Endothelial cell (in vitro differentiated cells): ENCODE measurements at regions not wholly inside any gene's neighbourhood (a gene's known extent, or its start where the extent isn't known, plus 50 kb on each side); places are given as distances from the start of the nearest gene placed in this dataset.

ENCODE experiments used
- DNase-seq: peaks from one replicate; pipeline ENCODE4 v3.0.0; 2021; ENCODE audit warnings: low spot score
- H3K27ac Mint-ChIP-seq: one replicate; pipeline ENCODE4 v1.8.0; 2021; ENCODE audit warnings: mixed read lengths, inconsistent platforms; ENCODE audit not compliant: unreplicated experiment
- H3K27me3 Mint-ChIP-seq: one replicate; pipeline ENCODE4 v1.8.0; 2021; ENCODE audit warnings: mild to moderate bottlenecking, moderate library complexity, mixed read lengths, inconsistent platforms; ENCODE audit not compliant: unreplicated experiment
- H3K36me3 Mint-ChIP-seq: one replicate; pipeline ENCODE4 v1.8.0; 2021; ENCODE audit warnings: mild to moderate bottlenecking, low read depth, mixed read lengths, inconsistent platforms; ENCODE audit not compliant: unreplicated experiment
- H3K4me1 Mint-ChIP-seq: one replicate; pipeline ENCODE4 v1.8.0; 2021; ENCODE audit warnings: mild to moderate bottlenecking, mixed read lengths, inconsistent platforms; ENCODE audit not compliant: unreplicated experiment
- H3K4me3 Mint-ChIP-seq: one replicate; pipeline ENCODE4 v1.8.0; 2021; ENCODE audit warnings: mild to moderate bottlenecking, mixed read lengths, inconsistent platforms; ENCODE audit not compliant: unreplicated experiment
- H3K9me3 Mint-ChIP-seq: one replicate; pipeline ENCODE4 v1.8.0; 2021; ENCODE audit warnings: mixed read lengths, inconsistent platforms; ENCODE audit not compliant: unreplicated experiment
- CTCF ChIP-seq: fragments of 200-600 bp; sonication (generic); IDR thresholded peaks from one replicate; pipeline ENCODE4 v1.5.0; 2021; ENCODE audit warnings: antibody characterized with exemption; ENCODE audit not compliant: unreplicated experiment

- H3K4me3 Mint-ChIP-seq, result no peak overlapping the region
- TF ChIP-seq CTCF, result no peak
- no peak for DNase-seq
Measured at GRCh38 chr6:1536526-1537429, 72.9 kb upstream of the FOXC1 start.

GRCh38 chr6:1538369-1538768, 71.3 kb upstream of the FOXC1 start:
- Mint-ChIP-seq H3K27me3 (peaks cover 6% of the 10 kb centered on the region), H3K9me3 (peaks cover 3% of the 10 kb centered on the region), H3K27ac (no peak overlapping the region), H3K4me3 (no peak overlapping the region), H3K36me3 (no peaks in the 10 kb centered on the region), H3K4me1 (peaks cover 3% of the 10 kb centered on the region)
- no peak for DNase-seq
- no peak for TF ChIP-seq CTCF

More at GRCh38 chr6:1536526-1537429, 72.9 kb upstream of the FOXC1 start:
- no peaks in the 10 kb centered on the region for H3K9me3 Mint-ChIP-seq
- peaks cover 6% of the 10 kb centered on the region for H3K27me3 Mint-ChIP-seq
- no peaks in the 10 kb centered on the region for H3K36me3 Mint-ChIP-seq
- H3K4me1 Mint-ChIP-seq, result peaks cover 3% of the 10 kb centered on the region
- no peak overlapping the region for H3K27ac Mint-ChIP-seq

- Mint-ChIP-seq H3K4me1 (peaks cover 3% of the 10 kb centered on the region), H3K27me3 (peaks cover 6% of the 10 kb centered on the region), H3K4me3 (no peak overlapping the region), H3K9me3 (peaks cover 5% of the 10 kb centered on the region), H3K36me3 (peaks cover 3% of the 10 kb centered on the region), H3K27ac (no peak overlapping the region)
- no peak for TF ChIP-seq CTCF
- no peak for DNase-seq
Measured at GRCh38 chr6:1538810-1539478, 70.8 kb upstream of the FOXC1 start.

DNA sequence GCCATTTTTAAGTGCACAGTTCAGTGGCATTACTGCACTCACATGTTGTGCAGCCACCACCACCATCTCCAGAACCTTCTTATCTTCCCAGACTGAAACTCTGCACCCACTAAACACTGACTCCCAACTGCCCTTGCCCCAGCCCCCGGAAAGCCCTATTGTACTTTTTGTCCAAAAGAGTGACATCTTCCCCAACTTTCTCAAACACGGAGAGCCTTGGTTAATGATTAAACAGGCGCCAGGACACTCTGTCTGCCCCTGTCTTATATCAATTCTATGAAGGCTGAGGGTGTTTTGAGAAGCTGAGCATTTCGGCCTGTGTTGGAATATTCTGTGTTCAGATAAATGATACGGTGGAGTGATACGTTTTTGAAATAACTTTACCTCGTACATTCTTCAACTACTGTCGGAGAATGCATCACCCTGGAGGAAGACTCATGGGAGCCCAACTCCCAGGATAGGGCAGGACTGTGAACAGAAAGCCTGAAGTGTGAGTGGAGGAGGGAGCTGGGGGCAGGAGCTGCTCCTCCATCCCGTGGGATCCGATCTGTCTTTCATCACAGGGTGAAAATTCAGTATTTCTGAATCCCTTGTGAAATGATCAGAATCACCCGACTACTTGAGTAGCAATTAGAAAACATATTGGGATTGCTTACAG, 68.7 kb upstream of the FOXC1 start:
- H3K4me3 Mint-ChIP-seq, result no peak overlapping the region
- no peaks in the 10 kb centered on the region for H3K4me1 Mint-ChIP-seq
- peaks cover 5% of the 10 kb centered on the region for H3K9me3 Mint-ChIP-seq
- TF ChIP-seq CTCF, result no peak
- no peak for DNase-seq
- no peak overlapping the region for H3K27ac Mint-ChIP-seq
- peaks cover 5% of the 10 kb centered on the region for H3K36me3 Mint-ChIP-seq
- H3K27me3 Mint-ChIP-seq, result peaks cover 6% of the 10 kb centered on the region
